ENCODE measurements at regions not wholly inside any gene's neighbourhood (a gene's known extent, or its start where the extent isn't known, plus 50 kb on each side); places are given as distances from the start of the nearest gene placed in this dataset.

DNA sequence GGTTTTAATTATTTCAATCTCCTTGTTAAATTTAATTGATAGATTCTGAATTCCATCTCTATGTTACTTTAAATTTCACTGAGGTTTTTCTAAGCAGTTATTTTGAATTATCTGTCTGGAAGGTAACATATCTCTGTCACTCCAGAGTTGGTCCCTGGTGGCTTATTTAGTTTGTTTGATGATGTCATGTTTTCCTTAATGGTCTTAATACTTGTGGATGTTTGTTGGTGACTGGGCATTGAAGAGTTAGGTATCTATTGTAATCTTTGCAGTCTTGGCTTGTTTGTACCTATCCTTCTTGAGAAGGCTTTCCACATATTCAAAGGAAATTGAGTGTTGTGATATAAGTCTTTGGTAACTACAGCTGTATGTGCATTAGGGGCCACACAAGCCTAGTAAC, 810.0 kb upstream of the NEGR1 start:
- Histone ChIP-seq H3K36me3 (replicated peaks in 1 of 2; ENCODE audit: insufficient read depth in 1 of 2, low read depth in 2 of 2) (no peaks in the 10 kb centered on the region), H3K27me3 (no peaks in the 10 kb centered on the region), H3K4me3 (no peak overlapping the region), H3K4me1 (no peaks in the 10 kb centered on the region), H3K27ac (no peak overlapping the region), H3K9me3 (no peaks in the 10 kb centered on the region)
- intact Hi-C loops (cut with DNase I), result no loop called here
- DNase-seq (no peak), ATAC-seq (no peak)
- TF ChIP-seq, protein P1, sequence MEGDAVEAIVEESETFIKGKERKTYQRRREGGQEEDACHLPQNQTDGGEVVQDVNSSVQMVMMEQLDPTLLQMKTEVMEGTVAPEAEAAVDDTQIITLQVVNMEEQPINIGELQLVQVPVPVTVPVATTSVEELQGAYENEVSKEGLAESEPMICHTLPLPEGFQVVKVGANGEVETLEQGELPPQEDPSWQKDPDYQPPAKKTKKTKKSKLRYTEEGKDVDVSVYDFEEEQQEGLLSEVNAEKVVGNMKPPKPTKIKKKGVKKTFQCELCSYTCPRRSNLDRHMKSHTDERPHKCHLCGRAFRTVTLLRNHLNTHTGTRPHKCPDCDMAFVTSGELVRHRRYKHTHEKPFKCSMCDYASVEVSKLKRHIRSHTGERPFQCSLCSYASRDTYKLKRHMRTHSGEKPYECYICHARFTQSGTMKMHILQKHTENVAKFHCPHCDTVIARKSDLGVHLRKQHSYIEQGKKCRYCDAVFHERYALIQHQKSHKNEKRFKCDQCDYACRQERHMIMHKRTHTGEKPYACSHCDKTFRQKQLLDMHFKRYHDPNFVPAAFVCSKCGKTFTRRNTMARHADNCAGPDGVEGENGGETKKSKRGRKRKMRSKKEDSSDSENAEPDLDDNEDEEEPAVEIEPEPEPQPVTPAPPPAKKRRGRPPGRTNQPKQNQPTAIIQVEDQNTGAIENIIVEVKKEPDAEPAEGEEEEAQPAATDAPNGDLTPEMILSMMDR (IDR thresholded peaks at IDR 0.05), result no peak
- no peak for TF ChIP-seq POLR2A (IDR thresholded peaks at IDR 0.05)

DNA sequence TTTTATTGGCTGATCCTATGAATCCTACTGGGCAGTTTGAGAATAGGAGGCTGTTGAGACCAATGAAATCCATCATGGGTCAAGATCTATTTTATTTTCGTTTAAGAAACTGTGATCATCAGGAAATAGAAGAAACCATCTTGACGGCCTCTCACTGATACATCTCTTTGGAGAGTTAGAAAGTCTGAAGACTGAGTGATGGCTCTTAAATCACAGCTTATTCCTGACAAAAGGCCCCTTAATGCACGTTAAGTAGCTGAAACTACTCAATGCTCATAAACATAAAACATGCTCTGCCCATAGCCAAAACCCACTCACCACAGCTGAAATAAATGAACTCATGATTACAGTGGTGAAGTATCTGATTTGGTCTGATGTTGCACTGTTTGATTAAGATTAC, 784.5 kb upstream of the NEGR1 start:
- Histone ChIP-seq H3K4me3 (no peak overlapping the region), H3K27ac (no peak overlapping the region), H3K9me3 (no peaks in the 10 kb centered on the region), H3K36me3 (replicated peaks in 1 of 2; ENCODE audit: insufficient read depth in 1 of 2, low read depth in 2 of 2) (no peaks in the 10 kb centered on the region), H3K4me1 (no peaks in the 10 kb centered on the region), H3K27me3 (no peaks in the 10 kb centered on the region)
- no peak for DNase-seq
- intact Hi-C loops (cut with DNase I), result no loop called here
- TF ChIP-seq, protein P1 (IDR thresholded peaks at IDR 0.05), result no peak
- TF ChIP-seq POLR2A (IDR thresholded peaks at IDR 0.05), result no peak
- ATAC-seq, result no peak
- WGBS, 2 donors, result 16 to 17% methylated on average over 3 of the region's 3 CpGs

DNA sequence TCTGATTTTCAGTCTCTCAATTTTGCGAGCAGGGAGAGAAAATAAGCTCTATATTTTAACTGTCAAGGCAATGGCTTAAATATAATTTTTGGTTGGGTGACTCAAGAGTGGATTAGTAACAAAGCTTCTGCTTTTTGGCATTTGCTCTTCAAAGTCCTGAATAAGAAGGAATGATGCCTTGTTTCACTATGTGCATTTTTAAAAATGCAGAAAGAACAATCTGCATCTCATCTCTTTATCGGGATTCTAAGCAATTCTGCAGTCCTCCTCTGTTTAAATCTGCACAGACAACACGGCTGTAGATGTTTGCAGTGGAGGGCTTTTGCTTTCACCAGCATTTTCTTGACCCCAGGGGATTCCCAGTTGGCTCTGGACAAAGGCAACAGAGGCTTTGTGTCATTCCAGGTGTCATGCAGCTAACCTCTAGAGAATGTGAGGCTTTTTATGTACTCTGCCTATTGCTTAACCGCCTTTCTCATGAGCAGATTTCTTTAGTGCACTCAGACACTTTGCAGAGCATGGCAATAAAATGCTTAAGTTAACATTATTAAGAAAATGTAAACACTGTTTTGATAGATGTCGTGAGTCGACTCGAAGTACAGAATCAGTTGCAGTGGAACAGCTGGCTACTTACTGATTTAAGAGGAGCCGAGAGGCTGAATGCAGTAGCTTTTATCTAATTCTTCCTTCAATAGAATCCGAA, 783.2 kb upstream of the NEGR1 start:
- H3K27me3 ChIP-seq, result no peaks in the 10 kb centered on the region
- no peak for ATAC-seq
- intact Hi-C loops (cut with DNase I), result no loop called here
- H3K27ac ChIP-seq, result no peak overlapping the region
- H3K36me3 ChIP-seq (replicated peaks in 1 of 2; ENCODE audit: insufficient read depth in 1 of 2, low read depth in 2 of 2), result no peaks in the 10 kb centered on the region
- no peak for TF ChIP-seq POLR2A (IDR thresholded peaks at IDR 0.05)
- TF ChIP-seq, protein P1 (IDR thresholded peaks at IDR 0.05), result no peak
- no peak overlapping the region for H3K4me3 ChIP-seq
- WGBS, 2 donors, result 9 to 10% methylated on average over 9 of the region's 9 CpGs
- DNase-seq, result no peak
- H3K4me1 ChIP-seq, result no peaks in the 10 kb centered on the region
- H3K9me3 ChIP-seq, result no peaks in the 10 kb centered on the region

DNA sequence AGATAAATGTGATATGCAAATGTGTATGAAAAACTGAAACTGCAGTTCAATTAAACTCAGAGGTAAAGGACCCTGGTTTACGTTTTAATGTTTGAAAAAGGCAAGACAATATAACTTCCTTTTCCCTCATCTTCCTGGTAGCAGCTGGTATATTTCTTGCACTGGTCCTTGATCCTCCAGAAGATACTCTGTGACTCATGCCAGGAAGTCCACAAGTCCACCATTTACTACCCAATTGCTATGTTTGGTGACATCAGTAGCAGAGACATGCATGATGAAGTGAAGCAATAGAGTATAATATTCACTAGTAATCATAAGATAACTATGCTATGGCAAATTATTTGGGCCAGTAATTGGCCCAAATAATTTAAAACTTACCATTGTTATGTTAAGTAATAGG, 774.5 kb upstream of the NEGR1 start:
- Histone ChIP-seq H3K4me1 (no peaks in the 10 kb centered on the region), H3K9me3 (no peaks in the 10 kb centered on the region), H3K27ac (no peak overlapping the region), H3K36me3 (replicated peaks in 1 of 2; ENCODE audit: insufficient read depth in 1 of 2, low read depth in 2 of 2) (no peaks in the 10 kb centered on the region), H3K4me3 (no peak overlapping the region), H3K27me3 (no peaks in the 10 kb centered on the region)
- no peak for DNase-seq
- no peak for ATAC-seq
- TF ChIP-seq, protein P1 (IDR thresholded peaks at IDR 0.05), result no peak
- TF ChIP-seq POLR2A (IDR thresholded peaks at IDR 0.05), result no peak
- intact Hi-C loops (cut with DNase I), result no loop called here
- 0 to 17% methylated on average over 1 of the region's 1 CpG for WGBS, 2 donors

Measured in body of pancreas (tissue), 4 donors.